Adipocyte (in vitro differentiated cells): ENCODE measurements at regions not wholly inside any gene's neighbourhood (a gene's known extent, or its start where the extent isn't known, plus 50 kb on each side); places are given as distances from the start of the nearest gene placed in this dataset.
A peak's percentile ranks its signal among the peaks of the same experiment; 100 is the strongest.
"Not testable (repeated sequence)": the region's sequence is repeated elsewhere in the genome, so short reads cannot be mapped to it uniquely, and the experiment has no call there.

ENCODE experiments used
- DNase-seq: peaks from one replicate; pipeline ENCODE4 v3.0.0-alpha.2; 2015; ENCODE audit warnings: low read depth
- H3K27me3 ChIP-seq: replicated peaks from 2 replicates; pipeline ENCODE4 v1.7.0; 2013; ENCODE audit warnings: mild to moderate bottlenecking, low read length, moderate library complexity; ENCODE audit not compliant: control insufficient read depth, insufficient read depth
- H3K36me3 ChIP-seq: 2 replicates; pipeline ENCODE4 v1.7.0; 2013; ENCODE audit warnings: low read length, mild to moderate bottlenecking, moderate library complexity; ENCODE audit not compliant: control insufficient read depth, insufficient read depth, severe bottlenecking
- H3K4me1 ChIP-seq: 2 replicates; pipeline ENCODE4 v1.7.0; 2013; ENCODE audit warnings: mild to moderate bottlenecking, low read length, moderate library complexity; ENCODE audit not compliant: control insufficient read depth, insufficient read depth
- H3K4me3 ChIP-seq: 2 replicates; pipeline ENCODE4 v1.7.0; 2013; ENCODE audit warnings: mild to moderate bottlenecking, low read length, moderate library complexity
- H3K9ac ChIP-seq: 2 replicates; pipeline ENCODE4 v1.7.0; 2013; ENCODE audit warnings: mild to moderate bottlenecking, low read length, moderate library complexity
- H3K9me3 ChIP-seq: 2 replicates; pipeline ENCODE4 v1.7.0; 2013; ENCODE audit warnings: mild to moderate bottlenecking, low read length, moderate library complexity; ENCODE audit not compliant: control insufficient read depth

GRCh38 chr19:29886106-29886505 lies 55.9 kb upstream of the URI1 start:
- H3K9me3 ChIP-seq, H3K36me3 ChIP-seq, H3K4me3 ChIP-seq, H3K9ac ChIP-seq, H3K4me1 ChIP-seq, DNase-seq: not testable (repeated sequence)
- H3K27me3 ChIP-seq, result peaks cover 14% of the 10 kb centered on the region

- Histone ChIP-seq H3K36me3 (no peaks in the 10 kb centered on the region), H3K9ac (no peak overlapping the region), H3K9me3 (no peaks in the 10 kb centered on the region), H3K27me3 (peaks cover 14% of the 10 kb centered on the region), H3K4me3 (no peak overlapping the region), H3K4me1 (no peaks in the 10 kb centered on the region)
- DNase-seq, result no peak
Measured at GRCh38 chr19:29886586-29886985, 55.5 kb upstream of the URI1 start.

GRCh38 chr19:29887442-29887855 lies 54.6 kb upstream of the URI1 start:
- peak; percentile 22 for DNase-seq
- H3K9ac ChIP-seq, result no peak overlapping the region

GRCh38 chr19:29888047-29888446 lies 54.0 kb upstream of the URI1 start:
- H3K36me3 ChIP-seq, H3K4me1 ChIP-seq, DNase-seq, H3K9ac ChIP-seq, H3K4me3 ChIP-seq, H3K9me3 ChIP-seq: not testable (repeated sequence)
- peaks cover 13% of the 10 kb centered on the region for H3K27me3 ChIP-seq

More at GRCh38 chr19:29887442-29887855, 54.6 kb upstream of the URI1 start:
- Histone ChIP-seq H3K4me1 (no peaks in the 10 kb centered on the region), H3K27me3 (peaks cover 15% of the 10 kb centered on the region), H3K9me3 (no peaks in the 10 kb centered on the region), H3K36me3 (no peaks in the 10 kb centered on the region), H3K4me3 (no peak overlapping the region)

GRCh38 chr19:29889702-29890101 lies 52.3 kb upstream of the URI1 start:
- no peaks in the 10 kb centered on the region for H3K4me1 ChIP-seq
- H3K36me3 ChIP-seq, result no peaks in the 10 kb centered on the region
- no peak overlapping the region for H3K9ac ChIP-seq
- DNase-seq, result no peak
- H3K9me3 ChIP-seq, result no peaks in the 10 kb centered on the region
- H3K4me3 ChIP-seq, result no peak overlapping the region
- peaks cover 13% of the 10 kb centered on the region for H3K27me3 ChIP-seq

GRCh38 chr19:29890392-29890791 lies 51.6 kb upstream of the URI1 start:
- no peak overlapping the region for H3K4me3 ChIP-seq
- peaks cover 13% of the 10 kb centered on the region for H3K27me3 ChIP-seq
- H3K9ac ChIP-seq, result no peak overlapping the region
- no peaks in the 10 kb centered on the region for H3K36me3 ChIP-seq
- no peak for DNase-seq
- no peaks in the 10 kb centered on the region for H3K9me3 ChIP-seq
- H3K4me1 ChIP-seq, result no peaks in the 10 kb centered on the region
